Progenitor cell of endocrine pancreas (in vitro differentiated cells): ENCODE measurements at regions not wholly inside any gene's neighbourhood (a gene's known extent, or its start where the extent isn't known, plus 50 kb on each side); places are given as distances from the start of the nearest gene placed in this dataset.

Experiments
- DNase-seq: peaks from one replicate; pipeline ENCODE4 v3.0.0; 2021; ENCODE audit warnings: low spot score; ENCODE audit not compliant: unreplicated experiment
- H3K27ac Mint-ChIP-seq: 2 replicates; pipeline ENCODE4 v1.8.0; 2021; ENCODE audit warnings: mild to moderate bottlenecking, moderate library complexity, mixed read lengths
- H3K27me3 Mint-ChIP-seq: 2 replicates; pipeline ENCODE4 v1.8.0; 2021; ENCODE audit warnings: mixed read lengths
- H3K36me3 Mint-ChIP-seq: 2 replicates; pipeline ENCODE4 v1.8.0; 2022; ENCODE audit warnings: mixed read lengths; ENCODE audit not compliant: insufficient read depth
- H3K4me1 Mint-ChIP-seq: 2 replicates; pipeline ENCODE4 v1.8.0; 2021; ENCODE audit warnings: low read depth, mixed read lengths
- H3K4me3 Mint-ChIP-seq: 2 replicates; pipeline ENCODE4 v1.8.0; 2021; ENCODE audit warnings: low read depth, mild to moderate bottlenecking, moderate library complexity, mixed read lengths
- H3K9me3 Mint-ChIP-seq: 2 replicates; pipeline ENCODE4 v1.8.0; 2021; ENCODE audit warnings: low read depth, mixed read lengths
- TF ChIP-seq, protein P1 (sequence below): fragments of 200-600 bp; sonication (generic); IDR thresholded peaks from one replicate; pipeline ENCODE4 v1.5.0; 2021; ENCODE audit warnings: antibody characterized with exemption, mild to moderate bottlenecking; ENCODE audit not compliant: unreplicated experiment

DNA sequence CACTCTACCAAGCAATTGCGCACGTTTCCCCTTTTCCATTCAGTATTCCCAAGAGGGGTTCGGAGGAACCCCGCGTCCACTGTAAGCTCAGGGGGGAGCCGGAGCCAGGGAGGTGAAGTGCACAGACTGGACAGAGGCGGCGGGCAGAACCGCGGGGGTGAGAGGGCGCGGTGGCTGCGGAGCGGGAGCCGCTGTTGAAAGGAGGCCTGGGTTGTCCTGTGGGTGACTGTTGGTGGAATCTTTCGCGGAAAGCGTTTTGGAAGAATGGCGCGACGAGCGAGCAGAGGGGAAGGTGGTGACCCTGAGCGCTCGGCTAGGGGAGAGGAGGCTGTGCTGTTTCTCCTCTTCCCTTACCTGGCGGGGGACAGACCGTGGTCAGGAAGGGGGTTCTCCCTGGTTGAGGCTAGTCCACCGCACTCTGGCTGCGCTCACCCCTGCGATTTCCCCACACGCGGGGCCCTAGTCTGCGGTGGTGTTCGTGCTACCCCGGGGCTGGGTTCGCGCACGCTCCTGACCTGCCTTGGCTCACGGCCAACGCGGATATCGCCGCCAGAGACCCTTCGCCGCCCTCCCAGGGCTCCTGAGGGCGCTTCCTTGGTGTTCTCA lies 92.8 kb downstream of the PRKAB2 start:
- Mint-ChIP-seq H3K4me3 (peak overlapping the region; percentile 65), H3K27me3 (peaks cover 94% of the 10 kb centered on the region), H3K27ac (no peak overlapping the region), H3K9me3 (peaks cover 5% of the 10 kb centered on the region), H3K4me1 (peaks cover 12% of the 10 kb centered on the region), H3K36me3 (peaks cover 1% of the 10 kb centered on the region)
- no peak for DNase-seq
- TF ChIP-seq, protein P1, sequence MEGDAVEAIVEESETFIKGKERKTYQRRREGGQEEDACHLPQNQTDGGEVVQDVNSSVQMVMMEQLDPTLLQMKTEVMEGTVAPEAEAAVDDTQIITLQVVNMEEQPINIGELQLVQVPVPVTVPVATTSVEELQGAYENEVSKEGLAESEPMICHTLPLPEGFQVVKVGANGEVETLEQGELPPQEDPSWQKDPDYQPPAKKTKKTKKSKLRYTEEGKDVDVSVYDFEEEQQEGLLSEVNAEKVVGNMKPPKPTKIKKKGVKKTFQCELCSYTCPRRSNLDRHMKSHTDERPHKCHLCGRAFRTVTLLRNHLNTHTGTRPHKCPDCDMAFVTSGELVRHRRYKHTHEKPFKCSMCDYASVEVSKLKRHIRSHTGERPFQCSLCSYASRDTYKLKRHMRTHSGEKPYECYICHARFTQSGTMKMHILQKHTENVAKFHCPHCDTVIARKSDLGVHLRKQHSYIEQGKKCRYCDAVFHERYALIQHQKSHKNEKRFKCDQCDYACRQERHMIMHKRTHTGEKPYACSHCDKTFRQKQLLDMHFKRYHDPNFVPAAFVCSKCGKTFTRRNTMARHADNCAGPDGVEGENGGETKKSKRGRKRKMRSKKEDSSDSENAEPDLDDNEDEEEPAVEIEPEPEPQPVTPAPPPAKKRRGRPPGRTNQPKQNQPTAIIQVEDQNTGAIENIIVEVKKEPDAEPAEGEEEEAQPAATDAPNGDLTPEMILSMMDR: no peak

DNA sequence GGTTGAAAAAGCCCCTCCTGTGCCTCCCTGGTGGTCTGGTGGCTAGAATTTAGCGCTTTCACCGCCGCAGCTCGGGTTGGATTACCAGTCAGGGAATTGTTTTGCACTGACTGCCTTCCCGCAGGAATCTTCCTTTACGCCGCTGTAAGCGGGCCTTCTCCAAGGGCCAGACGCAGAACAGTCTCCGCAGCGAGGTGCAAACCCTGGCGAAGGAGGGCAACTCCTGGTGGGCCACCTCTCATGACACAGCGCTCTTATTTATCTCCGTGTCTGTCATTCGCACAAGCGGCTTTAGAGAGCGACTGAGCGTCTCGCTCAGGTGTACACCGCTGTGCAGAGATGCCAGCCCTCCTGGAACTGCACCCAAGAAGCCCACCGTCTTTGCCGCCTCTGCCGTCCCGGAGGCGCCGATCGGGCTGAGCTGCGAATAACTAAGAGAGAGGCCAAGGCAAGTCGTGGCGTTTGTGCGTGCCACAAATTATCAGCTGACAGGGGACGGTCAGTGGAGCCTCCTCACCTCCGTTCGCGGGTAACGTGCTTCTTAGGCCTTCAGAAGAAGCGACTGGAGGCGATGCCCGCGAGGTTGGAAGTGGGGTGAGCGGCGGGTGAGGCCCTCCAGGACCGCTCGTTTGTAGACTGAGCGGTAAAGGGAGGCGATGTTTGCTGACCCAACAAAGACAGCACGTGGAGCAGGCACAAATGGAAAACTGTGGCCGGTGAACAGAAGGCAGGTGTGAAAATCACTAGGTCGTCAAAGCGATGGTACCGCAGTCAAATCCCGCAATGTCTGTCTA lies 93.5 kb downstream of the PRKAB2 start:
- H3K36me3 Mint-ChIP-seq: peaks cover 1% of the 10 kb centered on the region

DNA sequence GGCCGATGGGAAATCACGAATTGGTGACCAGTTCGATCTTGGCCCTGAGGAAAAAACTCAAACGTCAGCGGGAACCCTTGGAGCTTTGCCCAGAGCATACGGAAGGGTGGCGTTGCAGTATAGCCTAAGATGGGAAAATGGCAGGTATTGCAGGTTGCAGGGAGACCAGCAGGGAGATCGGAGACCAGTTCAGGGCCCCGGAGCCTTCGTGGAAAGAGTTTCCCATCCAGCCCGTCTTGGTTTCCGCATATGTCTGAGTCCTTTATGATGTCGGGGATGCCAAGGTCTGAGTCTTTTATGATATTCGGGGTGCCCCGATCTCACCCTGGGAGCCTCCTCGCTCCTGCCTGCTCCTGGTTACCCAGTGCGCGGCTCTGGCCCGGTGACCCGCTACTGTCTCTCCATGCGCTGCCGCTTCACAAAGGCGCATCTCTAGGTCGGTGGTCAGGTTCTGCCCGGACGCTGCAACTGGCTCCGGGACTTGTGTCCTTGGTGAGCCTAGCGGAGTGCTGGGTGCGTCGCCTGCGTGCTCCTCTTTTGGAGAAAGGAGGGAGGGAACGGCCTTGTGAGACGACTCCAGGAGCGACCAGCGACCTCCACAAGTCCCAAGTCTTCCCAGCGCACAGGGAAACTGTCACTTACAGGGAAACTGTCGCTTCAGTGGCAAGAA lies 94.2 kb downstream of the PRKAB2 start:
- peaks cover 1% of the 10 kb centered on the region for H3K36me3 Mint-ChIP-seq
- peaks cover 95% of the 10 kb centered on the region for H3K27me3 Mint-ChIP-seq
- no peak overlapping the region for H3K27ac Mint-ChIP-seq
- TF ChIP-seq, protein P1: no peak
- DNase-seq: no peak
- H3K4me1 Mint-ChIP-seq: peaks cover 14% of the 10 kb centered on the region
- peaks cover 5% of the 10 kb centered on the region for H3K9me3 Mint-ChIP-seq
- H3K4me3 Mint-ChIP-seq: no peak overlapping the region

More for the DNA sequence above, 93.5 kb downstream of the PRKAB2 start:
- TF ChIP-seq, protein P1: no peak
- DNase-seq: no peak
- Mint-ChIP-seq H3K9me3 (peaks cover 5% of the 10 kb centered on the region), H3K4me1 (peaks cover 11% of the 10 kb centered on the region), H3K4me3 (peak overlapping the region; percentile 65), H3K27me3 (peaks cover 95% of the 10 kb centered on the region), H3K27ac (no peak overlapping the region)

DNA sequence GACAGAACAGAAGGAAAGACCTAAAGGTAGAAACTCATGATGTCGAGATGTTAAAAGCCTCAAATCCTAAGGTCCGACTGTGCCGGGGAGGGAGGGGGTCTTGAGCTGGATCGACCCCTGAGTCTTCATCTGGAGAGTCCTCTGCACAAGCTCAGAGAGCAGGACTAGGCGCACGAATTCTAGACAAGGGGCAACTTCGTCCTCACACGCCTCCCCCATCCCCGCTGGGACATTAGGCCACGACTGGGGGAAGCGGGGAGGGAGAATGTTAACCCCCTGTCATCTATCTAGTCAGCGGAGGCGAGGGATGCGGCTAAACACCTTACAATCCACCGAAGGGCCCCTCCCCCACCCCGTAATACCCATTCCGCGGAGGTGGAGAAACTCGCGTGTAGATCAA lies 94.7 kb downstream of the PRKAB2 start:
- TF ChIP-seq, protein P1: no peak
- H3K27me3 Mint-ChIP-seq: peaks cover 95% of the 10 kb centered on the region
- DNase-seq: no peak

DNA sequence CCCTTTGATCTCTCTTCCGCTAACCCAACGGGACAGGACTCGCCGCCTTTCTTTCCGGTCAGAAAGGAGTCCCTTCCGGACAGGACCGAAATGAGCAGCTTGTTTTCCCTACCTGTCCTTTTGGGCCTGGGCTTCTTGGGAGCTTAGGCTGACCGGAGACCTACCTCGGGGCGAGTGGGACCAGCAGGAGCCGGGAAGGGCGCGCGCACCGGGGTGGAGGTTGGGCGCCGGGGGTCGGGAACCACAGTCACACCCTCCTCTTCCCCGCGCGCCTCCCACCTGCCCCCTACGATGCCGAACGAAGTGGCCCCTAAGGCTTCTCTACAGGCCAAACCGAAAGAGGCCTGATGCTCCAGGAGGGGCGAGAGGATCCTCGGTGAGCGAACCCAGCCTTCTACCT lies 95.2 kb downstream of the PRKAB2 start:
- TF ChIP-seq, protein P1: no peak
- H3K36me3 Mint-ChIP-seq: peaks cover 1% of the 10 kb centered on the region
- H3K4me3 Mint-ChIP-seq: no peak overlapping the region
- DNase-seq: no peak
- no peak overlapping the region for H3K27ac Mint-ChIP-seq
- peaks cover 5% of the 10 kb centered on the region for H3K9me3 Mint-ChIP-seq
- H3K27me3 Mint-ChIP-seq: peaks cover 95% of the 10 kb centered on the region
- H3K4me1 Mint-ChIP-seq: peaks cover 16% of the 10 kb centered on the region

More for the DNA sequence above, 94.7 kb downstream of the PRKAB2 start:
- Mint-ChIP-seq H3K4me3 (no peak overlapping the region), H3K36me3 (peaks cover 1% of the 10 kb centered on the region), H3K27ac (no peak overlapping the region), H3K9me3 (peaks cover 5% of the 10 kb centered on the region), H3K4me1 (peaks cover 15% of the 10 kb centered on the region)
